Kidney epithelial cell (primary cell): ENCODE measurements at regions not wholly inside any gene's neighbourhood (a gene's known extent, or its start where the extent isn't known, plus 50 kb on each side); places are given as distances from the start of the nearest gene placed in this dataset.
"Not testable (repeated sequence)": the region's sequence is repeated elsewhere in the genome, so short reads cannot be mapped to it uniquely, and the experiment has no call there.

Experiments used
- DNase-seq: peaks from one replicate; pipeline ENCODE4 v3.0.0-alpha.2; 2010; ENCODE audit warnings: low read depth
- H3K27me3 ChIP-seq: 2 replicates; pipeline ENCODE4 v1.6.0; 2011; ENCODE audit warnings: low read length; ENCODE audit not compliant: control insufficient read depth, insufficient read depth
- H3K36me3 ChIP-seq: 2 replicates; pipeline ENCODE4 v1.5.1; 2011; ENCODE audit warnings: low read length; ENCODE audit not compliant: control insufficient read depth, insufficient read depth
- H3K4me3 ChIP-seq: 2 replicates; pipeline ENCODE4 v1.5.1; 2011; ENCODE audit warnings: low read depth, mild to moderate bottlenecking, control low read depth, low read length
- CTCF ChIP-seq: IDR thresholded peaks from 2 replicates; pipeline ENCODE4 v1.5.1; 2011; ENCODE audit warnings: mild to moderate bottlenecking, moderate library complexity, low read length, control low read depth, inconsistent platforms; ENCODE audit not compliant: insufficient read depth, poor library complexity, severe bottlenecking

GRCh38 chr14:43793579-43793978 is 713.5 kb downstream of the FSCB start:
- no peaks in the 10 kb centered on the region for H3K27me3 ChIP-seq
- no peak for DNase-seq
- no peak for TF ChIP-seq CTCF
- no peak overlapping the region for H3K4me3 ChIP-seq
- H3K36me3 ChIP-seq: no peaks in the 10 kb centered on the region

- H3K36me3 ChIP-seq: no peaks in the 10 kb centered on the region
- no peaks in the 10 kb centered on the region for H3K27me3 ChIP-seq
Measured at GRCh38 chr14:43792980-43793379, 714.1 kb downstream of the FSCB start.

GRCh38 chr14:43790681-43791080 is 716.4 kb downstream of the FSCB start:
- DNase-seq: no peak
- Histone ChIP-seq H3K4me3 (no peak overlapping the region), H3K36me3 (no peaks in the 10 kb centered on the region), H3K27me3 (no peaks in the 10 kb centered on the region)
- TF ChIP-seq CTCF: no peak

More at GRCh38 chr14:43792980-43793379, 714.1 kb downstream of the FSCB start:
- TF ChIP-seq CTCF: no peak
- no peak overlapping the region for H3K4me3 ChIP-seq
- DNase-seq: no peak

GRCh38 chr14:43789458-43789857 is 717.6 kb downstream of the FSCB start:
- Histone ChIP-seq H3K27me3 (no peaks in the 10 kb centered on the region), H3K4me3 (no peak overlapping the region), H3K36me3 (no peaks in the 10 kb centered on the region)
- no peak for TF ChIP-seq CTCF
- DNase-seq: no peak

GRCh38 chr14:43786066-43786762 is 720.9 kb downstream of the FSCB start:
- DNase-seq: no peak
- H3K36me3 ChIP-seq: no peaks in the 10 kb centered on the region
- no peak overlapping the region for H3K4me3 ChIP-seq
- TF ChIP-seq CTCF: no peak
- no peaks in the 10 kb centered on the region for H3K27me3 ChIP-seq

GRCh38 chr14:43784432-43784831 is 722.7 kb downstream of the FSCB start:
- DNase-seq, H3K36me3 ChIP-seq, H3K4me3 ChIP-seq: not testable (repeated sequence)

More at GRCh38 chr14:43784432-43784831, 722.7 kb downstream of the FSCB start:
- H3K27me3 ChIP-seq: not testable (repeated sequence)
